ENCODE measurements at regions not wholly inside any gene's neighbourhood (a gene's known extent, or its start where the extent isn't known, plus 50 kb on each side); places are given as distances from the start of the nearest gene placed in this dataset.

- TF ChIP-seq POLR2A (IDR thresholded peaks at IDR 0.05; ENCODE audit: extremely low read depth, insufficient read length) (no peak), CTCF (IDR thresholded peaks at IDR 0.05; ENCODE audit: low read depth, low read length) (no peak), MAX (IDR thresholded peaks at IDR 0.05; ENCODE audit: low read depth, low read length) (no peak)
These were observed 1226.6 kb upstream of the FAM98A start for GRCh38 chr2:34825686-34826085.
